Peyer's patch (tissue), 4 donors: ENCODE measurements at regions not wholly inside any gene's neighbourhood (a gene's known extent, or its start where the extent isn't known, plus 50 kb on each side); places are given as distances from the start of the nearest gene placed in this dataset.

Experiments
- CTCF ChIP-seq, 6 experiments: fragments of 450-650 bp in 4 of 6; fragments of 200-600 bp in 2 of 6; sonication (generic) in 1 of 6; IDR thresholded peaks; one replicate each; pipeline ENCODE4 v1.5.1; 2017 to 2019; ENCODE audit warnings: antibody characterized with exemption in 6 of 6, mild to moderate bottlenecking in 3 of 6, moderate library complexity in 1 of 6
- POLR2A ChIP-seq, 2 donors: fragments of 450-650 bp; IDR thresholded peaks; one replicate each; pipeline ENCODE4 v1.5.1; 2017; ENCODE audit warnings: antibody characterized with exemption in 2 of 2, mild to moderate bottlenecking in 2 of 2, moderate library complexity in 2 of 2

- TF ChIP-seq CTCF (IDR thresholded peaks at IDR 0.05) (no peak), POLR2A (IDR thresholded peaks at IDR 0.05) (no peak)
These were observed 233.6 kb upstream of the IRX1 start for GRCh38 chr5:3361811-3362605.
